ENCODE measurements at regions not wholly inside any gene's neighbourhood (a gene's known extent, or its start where the extent isn't known, plus 50 kb on each side); places are given as distances from the start of the nearest gene placed in this dataset.

GRCh38 chr4:10285028-10285427 lies 168.4 kb upstream of the WDR1 start:
- H3K4ac ChIP-seq (ENCODE audit: low read depth, low read length) = no peak overlapping the region
- ChIA-PET CTCF (no interaction called here), POLR2A (ENCODE audit: unreplicated experiment) (no interaction called here)
- no peaks in the 10 kb centered on the region for H3K36me3 ChIP-seq (ENCODE audit: control insufficient read depth, insufficient read depth, low read length)
- no peak overlapping the region for H3K23ac ChIP-seq (ENCODE audit: low read depth, low read length)
- H2AK9ac ChIP-seq (replicated peaks; ENCODE audit: low read depth, low read length, poor library complexity) = no peak overlapping the region
- H2BK15ac ChIP-seq (ENCODE audit: low read depth, low read length) = no peak overlapping the region
- H2BK5ac ChIP-seq (ENCODE audit: low read depth, low read length, poor library complexity, severe bottlenecking) = no peak overlapping the region
- H3K14ac ChIP-seq (replicated peaks; ENCODE audit: low read depth, low read length) = no peak overlapping the region
- H3K4me3 ChIP-seq (ENCODE audit: insufficient read depth, low read depth, low read length) = no peak overlapping the region
- ATAC-seq (ENCODE audit: low read depth) (no peak), DNase-seq (no peak)
- H3K27me3 ChIP-seq (ENCODE audit: control insufficient read depth, insufficient read depth, low read length) = no peaks in the 10 kb centered on the region
- TF ChIP-seq MAZ (IDR thresholded peaks at IDR 0.05; ENCODE audit: borderline replicate concordance, low read depth, low read length) (no peak), NFE2L2 (IDR thresholded peaks at IDR 0.05; ENCODE audit: low read depth, low read length) (no peak), RAD21 (IDR thresholded peaks at IDR 0.05; ENCODE audit: low read length) (no peak), CEBPB (IDR thresholded peaks at IDR 0.05; ENCODE audit: low read depth, low read length) (no peak), SMC3 (IDR thresholded peaks at IDR 0.05; ENCODE audit: low read depth, low read length) (no peak), ELK1 (IDR thresholded peaks at IDR 0.05; ENCODE audit: borderline replicate concordance, low read depth, low read length) (no peak)
- intact Hi-C loops (cut with micrococcal nuclease) (no loop called here), in situ Hi-C loops (cut with MboI; ENCODE audit: low sequenced_read_pairs) (no loop called here), dilution Hi-C loops (cut with HindIII; ENCODE audit: low sequenced_read_pairs, unreplicated experiment) (no loop called here)
- H2BK20ac ChIP-seq (ENCODE audit: low read depth, low read length) = no peak overlapping the region
- H3K9me3 ChIP-seq (ENCODE audit: control insufficient read depth, insufficient read depth, low read length) = no peaks in the 10 kb centered on the region; the same call in 1 of the 2 replicates
- WGBS, 2 experiments (ENCODE audit: extremely low coverage in 2 of 2, insufficient read length in 1 of 2) = 60% methylated on average over 1 of the region's 3 CpGs; no CpG with 5 or more reads in 1 of the 2 experiments
- no peak overlapping the region for H3K9ac ChIP-seq (ENCODE audit: low read depth, low read length)
- H3K79me1 ChIP-seq (ENCODE audit: low read depth in 1 of 2, low read length in 2 of 2) = no peaks in the 10 kb centered on the region
- no peaks in the 10 kb centered on the region for H4K20me1 ChIP-seq (ENCODE audit: insufficient read depth, low read length)
- no peak overlapping the region for H2AK5ac ChIP-seq (ENCODE audit: low read depth, low read length)
- no peak overlapping the region for H4K5ac ChIP-seq (ENCODE audit: low read depth, low read length)
- H3K27ac ChIP-seq (ENCODE audit: insufficient read depth, low read length) = no peak overlapping the region
- H3K9me1 ChIP-seq (ENCODE audit: insufficient read depth, low read length) = no peaks in the 10 kb centered on the region
- no peaks in the 10 kb centered on the region for H3K4me1 ChIP-seq (ENCODE audit: control insufficient read depth, insufficient read depth, low read length)
- H2BK120ac ChIP-seq (ENCODE audit: low read depth, low read length) = no peak overlapping the region
- no peak overlapping the region for H4K8ac ChIP-seq (ENCODE audit: low read depth in 2 of 2, low read length in 2 of 2)
- no peak overlapping the region for H2AFZ ChIP-seq (replicated peaks; ENCODE audit: low read length, poor library complexity)
- H4K91ac ChIP-seq (ENCODE audit: insufficient read depth, low read depth, low read length) = no peak overlapping the region
- no TSS peak for BruUV-seq (replicated peaks)
- H3K18ac ChIP-seq (ENCODE audit: low read depth, low read length) = no peak overlapping the region
- H3K4me2 ChIP-seq (ENCODE audit: low read depth, low read length) = no peak overlapping the region
- no peak overlapping the region for H3K56ac ChIP-seq (ENCODE audit: extremely low read depth, insufficient read depth, low read length)
